AML-193 (cell line): ENCODE measurements at regions not wholly inside any gene's neighbourhood (a gene's known extent, or its start where the extent isn't known, plus 50 kb on each side); places are given as distances from the start of the nearest gene placed in this dataset.
"Not testable (repeated sequence)": the region's sequence is repeated elsewhere in the genome, so short reads cannot be mapped to it uniquely, and the experiment has no call there.

Source experiments
- DNase-seq, 2 experiments: peaks; one replicate each; lab custom pipeline; 2025; lab: John Stamatoyannopoulos, UW

DNA sequence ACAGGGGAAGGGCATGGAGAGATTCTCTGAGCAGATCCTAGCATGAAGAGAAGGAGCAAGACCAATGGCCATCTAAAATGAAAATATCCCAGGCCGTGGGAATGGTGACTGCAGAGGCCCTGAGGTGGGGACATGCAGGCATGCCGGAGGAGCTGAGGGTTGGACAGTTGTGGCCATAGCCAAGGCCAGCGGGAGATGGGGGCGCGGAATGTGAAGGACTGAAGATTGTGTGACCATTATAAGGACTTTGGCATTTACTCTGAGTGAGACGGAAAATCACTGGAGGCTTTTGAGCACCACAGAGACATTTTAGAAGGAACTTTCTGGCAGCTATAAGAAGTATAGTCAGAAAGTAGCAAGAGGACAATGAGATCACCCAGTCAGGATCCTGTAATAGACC lies 341.1 kb downstream of the SFMBT2 start:
- DNase-seq = no peak

DNA sequence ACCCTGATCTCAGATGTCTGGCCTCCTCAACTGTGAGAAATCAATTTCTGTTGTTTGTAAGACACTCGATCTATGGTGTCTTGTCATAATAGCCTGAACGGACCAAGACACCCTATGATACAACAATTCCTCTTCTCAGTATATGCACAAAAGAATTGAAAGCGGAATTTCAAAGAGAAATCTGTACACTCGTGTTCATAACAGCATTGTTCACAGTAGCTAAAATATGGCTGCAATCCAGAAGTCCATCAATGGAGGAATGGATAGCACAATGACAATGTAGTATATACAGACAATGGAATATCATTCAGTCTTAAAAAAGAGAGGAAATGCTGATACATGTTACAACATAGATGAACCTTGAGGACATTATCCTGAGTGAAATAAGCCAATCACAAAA lies 354.6 kb downstream of the SFMBT2 start:
- no peak for DNase-seq

DNA sequence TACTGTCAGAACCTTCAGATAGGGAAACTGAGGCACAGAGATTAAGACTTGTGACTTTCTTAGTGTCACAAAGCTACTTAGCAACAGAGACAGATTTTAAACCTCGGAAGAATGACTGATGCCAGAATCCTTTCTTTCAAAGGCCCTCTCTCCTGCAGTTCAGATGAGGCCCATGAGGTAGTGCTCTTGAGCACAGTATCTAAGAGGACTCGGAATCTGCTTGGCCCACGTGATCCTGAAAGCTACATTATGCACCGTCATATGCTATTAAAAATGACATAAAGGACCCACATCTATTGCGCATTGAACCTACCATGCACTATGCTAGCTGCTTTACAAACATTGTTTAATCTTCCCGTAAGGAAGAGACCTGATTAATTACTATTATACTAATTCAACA lies 355.9 kb downstream of the SFMBT2 start:
- DNase-seq = peak in 1 of 2 experiments; percentile 15

DNA sequence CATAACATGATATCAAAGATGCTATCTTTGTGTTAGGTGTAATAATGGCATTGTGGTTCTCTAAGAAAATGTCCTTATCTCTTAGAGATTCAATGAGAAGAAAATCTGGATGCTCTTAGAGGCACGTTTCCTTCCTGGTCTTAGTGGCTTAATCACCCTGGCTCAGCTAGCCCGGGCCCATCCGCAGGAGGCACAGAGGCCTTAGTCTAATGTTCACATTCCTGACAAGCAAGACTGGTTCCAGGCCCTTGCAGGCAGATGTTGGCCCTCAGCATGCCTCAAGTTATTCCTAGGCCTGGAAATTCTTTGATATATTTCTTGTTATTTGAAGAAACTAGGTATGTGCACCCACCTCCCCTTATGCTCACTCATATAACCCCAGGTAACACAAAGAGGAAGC lies 357.6 kb downstream of the SFMBT2 start:
- no peak for DNase-seq

DNA sequence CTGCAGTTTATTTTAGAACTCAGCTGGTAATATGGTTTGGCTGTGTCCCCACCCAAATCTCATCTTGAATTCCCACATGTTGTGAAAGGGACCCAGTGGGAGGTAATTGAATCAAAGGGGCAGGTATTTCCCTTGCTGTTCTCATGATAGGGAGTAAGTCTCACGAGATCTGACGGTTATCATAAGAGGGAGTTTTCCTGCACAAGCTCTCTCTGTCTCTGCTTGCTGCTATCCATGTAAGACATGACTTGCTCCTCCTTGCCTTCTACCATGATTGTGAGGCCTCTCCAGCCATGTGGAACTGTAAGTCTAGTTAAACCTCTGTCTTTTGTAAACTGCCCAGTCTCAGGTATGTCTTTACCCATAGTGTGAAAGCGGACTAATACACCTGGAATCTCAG lies 360.8 kb downstream of the SFMBT2 start:
- not testable (repeated sequence) for DNase-seq

DNA sequence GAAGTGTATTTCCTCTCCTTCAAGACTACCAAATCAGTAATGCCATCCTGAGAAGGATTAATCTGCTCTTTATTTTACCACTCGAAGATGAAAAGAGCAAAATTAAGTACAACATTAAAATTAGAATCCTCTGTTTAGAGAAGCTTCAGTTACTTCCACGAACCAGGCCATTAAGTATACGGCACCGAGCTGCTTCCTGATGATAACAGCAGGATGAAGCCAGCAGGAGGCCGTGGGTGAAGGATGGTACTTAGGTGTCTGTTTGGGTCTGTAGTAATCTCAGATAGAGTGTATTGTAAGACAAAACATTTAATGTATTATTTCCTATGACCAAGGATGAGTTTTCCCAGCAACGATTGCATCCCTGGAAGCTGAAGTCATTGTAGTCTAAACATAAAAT lies 362.8 kb downstream of the SFMBT2 start:
- DNase-seq = no peak

DNA sequence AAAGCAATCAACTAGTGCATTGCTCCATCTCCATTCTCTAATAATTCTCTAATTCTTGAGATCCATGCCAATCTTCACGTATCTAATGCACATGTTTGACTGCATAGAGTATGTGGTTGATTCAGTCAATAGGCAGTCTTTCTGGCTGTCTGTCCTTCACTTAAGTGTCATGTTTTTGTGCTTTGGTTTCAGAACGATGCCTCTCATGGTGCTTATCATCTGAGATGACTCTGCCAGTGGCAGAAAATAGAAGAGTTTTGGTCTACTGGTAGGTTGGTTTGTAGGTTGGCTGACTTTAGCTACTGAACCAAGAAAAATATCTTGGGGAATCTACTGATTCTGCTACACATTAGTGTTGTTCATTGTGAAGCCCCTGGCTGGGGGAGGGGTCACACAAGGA lies 364.2 kb downstream of the SFMBT2 start:
- no peak for DNase-seq

DNA sequence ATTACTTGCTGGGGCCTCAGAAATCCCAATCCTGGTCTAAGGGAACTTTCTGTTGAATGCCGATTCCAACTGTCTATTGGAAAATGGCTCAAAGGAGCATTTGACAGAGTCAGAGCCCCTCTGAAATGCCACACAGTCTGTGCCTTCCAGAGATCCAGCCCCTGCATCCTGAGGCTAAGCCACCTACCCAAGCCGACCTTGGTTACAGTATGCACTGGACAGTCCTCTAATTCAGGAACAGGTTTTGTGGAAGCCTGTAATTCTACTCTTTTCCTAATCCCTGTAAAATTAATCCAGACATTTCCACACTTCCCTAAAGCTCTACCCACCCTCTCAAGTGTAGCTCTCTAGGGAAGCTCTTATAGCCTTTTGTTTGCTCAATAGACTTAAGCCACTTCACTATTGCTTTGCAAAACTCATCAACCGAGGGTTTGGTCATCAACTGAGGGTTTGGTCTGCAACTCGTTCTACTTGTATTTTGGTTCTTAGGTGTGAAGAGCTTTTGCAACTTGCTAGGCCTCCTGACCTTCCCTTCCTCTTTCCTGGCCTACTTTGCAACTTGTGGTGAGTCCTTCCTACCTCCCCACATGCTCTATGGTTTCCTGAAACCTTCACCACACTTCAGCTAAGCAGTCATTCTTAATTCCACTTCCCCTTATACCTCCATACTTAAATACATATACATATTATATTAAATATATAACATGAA lies 364.8 kb downstream of the SFMBT2 start:
- peak; percentile 100 for DNase-seq

DNA sequence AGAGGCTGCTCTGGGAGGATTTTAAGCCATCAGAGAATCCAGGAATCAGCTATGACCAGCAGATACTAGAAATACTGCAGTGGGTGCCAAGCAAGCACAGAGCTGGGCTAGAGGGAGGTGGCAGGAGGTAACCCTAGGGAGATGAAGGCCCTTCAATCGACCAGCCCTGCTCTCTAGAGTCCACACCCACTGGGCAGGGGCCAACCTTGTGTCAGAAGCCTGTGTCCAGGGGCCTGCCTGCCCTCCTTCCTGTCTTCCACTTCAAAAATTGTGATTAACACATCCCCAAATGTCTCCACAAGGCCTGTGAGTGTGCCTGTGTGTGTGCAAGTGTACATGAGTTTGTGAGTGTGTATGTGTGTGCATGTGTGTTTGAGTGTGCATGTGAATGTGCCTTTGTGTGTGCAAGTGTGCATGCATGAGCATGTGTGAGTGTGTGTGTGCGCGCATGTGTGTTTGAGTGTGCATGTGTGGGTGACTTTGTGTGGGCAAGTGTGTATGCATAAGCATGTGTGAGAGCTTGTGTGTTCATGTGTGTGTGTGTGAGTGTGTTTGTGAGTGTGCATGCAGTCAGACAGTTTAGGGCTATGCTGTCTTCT lies 367.7 kb downstream of the SFMBT2 start:
- DNase-seq = no peak

DNA sequence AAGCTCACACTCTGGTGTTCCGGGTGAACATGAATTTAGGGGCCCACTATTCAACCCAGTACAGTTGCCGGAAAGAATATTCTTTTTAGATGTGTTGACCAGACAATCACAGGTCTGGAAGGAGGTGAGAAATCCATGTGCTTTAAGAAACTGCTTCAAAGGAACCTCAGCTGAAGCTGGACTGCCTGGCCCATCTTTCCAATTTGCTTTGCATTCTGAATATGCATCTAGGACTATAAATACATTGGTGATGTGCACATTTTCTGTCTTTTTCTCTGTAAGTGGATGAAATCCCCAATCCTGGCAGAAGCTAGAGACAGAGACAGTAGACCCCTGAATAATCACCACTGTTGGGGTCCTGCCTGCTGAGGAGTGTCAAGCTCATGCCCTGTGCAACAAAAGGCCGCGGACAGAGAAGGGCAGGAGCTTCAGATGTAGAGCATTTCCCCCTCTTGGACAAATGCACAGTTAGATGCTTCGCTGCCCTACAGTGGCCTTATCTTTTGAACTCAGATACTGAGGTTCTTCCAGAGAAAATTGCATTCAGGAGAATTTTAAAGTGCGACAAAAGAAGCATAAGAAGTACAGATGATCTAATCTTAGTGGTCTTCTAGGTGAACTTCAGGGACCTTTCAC lies 368.3 kb downstream of the SFMBT2 start:
- DNase-seq = no peak

DNA sequence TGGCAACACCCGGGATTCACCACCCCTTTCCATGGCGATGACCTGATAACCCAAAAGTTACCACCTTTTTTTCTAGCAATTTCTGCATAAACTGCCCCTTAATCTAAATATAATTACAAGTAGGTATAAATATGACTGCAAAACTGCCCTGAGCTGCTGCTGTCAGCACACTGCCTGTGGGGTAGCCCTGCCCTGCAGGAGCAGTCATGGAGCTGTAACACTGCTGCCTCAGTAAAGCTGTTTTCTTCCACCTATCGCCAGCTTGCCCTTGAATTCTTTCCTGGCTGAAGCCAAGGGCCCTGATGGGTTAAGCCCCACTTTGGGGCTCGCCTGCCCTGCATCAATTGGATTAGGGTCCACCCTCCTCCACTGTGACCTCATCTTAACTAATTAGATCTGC lies 368.8 kb downstream of the SFMBT2 start:
- DNase-seq = no peak

DNA sequence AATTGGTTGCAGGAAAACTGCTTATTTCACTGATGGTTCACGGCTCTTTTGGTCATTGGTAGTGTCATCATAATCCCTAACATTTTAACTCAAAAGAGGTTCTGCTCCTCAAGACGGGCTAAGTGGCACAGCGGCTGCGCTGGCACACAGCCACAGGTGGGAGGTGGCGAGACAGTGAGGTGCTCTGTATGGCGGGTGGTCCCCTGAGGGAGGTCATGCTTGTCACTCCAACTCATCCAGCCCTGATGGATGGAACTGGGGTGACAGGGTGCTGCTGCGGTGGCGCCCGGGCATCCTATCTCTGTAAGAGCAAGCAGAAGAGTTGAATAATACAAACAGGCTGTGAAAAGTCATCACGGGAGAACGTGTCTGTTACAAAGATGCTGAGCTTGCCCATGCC lies 370.2 kb downstream of the SFMBT2 start:
- DNase-seq = no peak

DNA sequence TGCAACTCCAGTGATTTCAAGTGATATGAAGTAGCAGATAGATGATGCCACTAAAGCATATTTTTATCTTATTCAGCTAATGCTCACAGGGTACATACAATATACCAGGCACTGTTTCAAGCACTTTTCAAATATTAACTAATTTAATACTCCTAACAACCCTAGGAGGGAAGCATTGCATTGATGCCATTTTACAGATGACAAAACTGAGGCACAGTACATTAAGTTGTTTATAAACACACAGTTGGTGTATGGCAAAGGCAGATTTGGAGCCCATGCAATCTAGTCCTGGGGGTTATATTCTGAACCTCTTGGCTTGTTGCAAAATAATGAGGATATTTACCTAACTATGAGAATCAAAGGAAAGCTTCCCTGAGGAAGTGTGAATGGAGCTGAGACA lies 371.0 kb downstream of the SFMBT2 start:
- no peak for DNase-seq

DNA sequence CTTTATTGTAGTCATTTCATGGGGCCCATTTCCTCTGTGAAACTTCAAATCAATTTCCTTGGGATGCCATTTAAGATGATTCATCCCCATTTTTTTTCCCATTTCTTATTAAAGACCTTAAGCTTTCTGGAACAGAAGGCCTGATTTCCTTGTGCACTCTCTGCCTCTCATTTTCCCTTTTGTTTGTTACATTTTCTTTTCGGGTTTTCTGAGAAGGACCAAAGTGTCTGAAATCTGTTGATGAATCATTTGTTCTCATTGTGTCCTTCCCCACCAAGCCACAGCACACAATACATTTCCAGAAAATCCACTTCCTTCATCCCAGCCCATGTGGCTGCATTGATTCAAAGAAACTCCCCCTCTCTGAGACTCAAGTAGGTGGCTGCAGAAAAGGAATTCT lies 372.4 kb downstream of the SFMBT2 start:
- DNase-seq = no peak

DNA sequence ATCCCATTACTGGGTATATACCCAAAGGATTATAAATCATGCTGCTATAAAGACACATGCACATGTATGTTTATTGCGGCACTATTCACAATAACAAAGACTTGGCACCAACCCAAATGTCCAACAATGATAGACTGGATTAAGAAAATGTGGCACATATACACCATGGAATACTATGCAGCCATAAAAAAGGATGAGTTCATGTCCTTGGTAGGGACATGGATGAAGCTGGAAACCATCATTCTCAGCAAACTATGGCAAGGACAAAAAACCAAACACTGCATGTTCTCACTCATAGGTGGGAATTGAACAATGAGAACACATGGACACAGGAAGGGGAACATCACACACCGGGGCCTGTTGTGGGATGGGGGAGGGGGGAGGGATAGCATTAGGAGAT lies 373.4 kb downstream of the SFMBT2 start:
- not testable (repeated sequence) for DNase-seq

DNA sequence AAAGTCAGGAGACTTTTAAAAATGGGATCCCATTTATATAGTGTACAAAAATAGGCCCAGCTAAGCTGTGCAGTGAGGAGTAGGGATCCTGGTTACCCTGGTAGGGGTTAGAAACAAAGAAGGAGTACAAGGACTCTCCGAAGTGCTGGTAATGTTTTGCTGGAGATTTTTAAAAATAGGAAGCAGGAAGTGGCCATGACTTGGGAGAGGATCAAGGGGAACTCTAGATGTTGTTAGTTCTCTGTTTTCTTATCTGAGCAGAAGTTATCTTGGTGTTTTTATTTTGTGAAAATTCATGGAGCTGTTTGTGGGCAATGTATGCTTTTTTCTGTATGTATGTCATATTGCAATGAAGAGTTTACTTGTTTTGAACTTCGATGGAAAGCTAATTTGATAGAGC lies 373.9 kb downstream of the SFMBT2 start:
- no peak for DNase-seq

DNA sequence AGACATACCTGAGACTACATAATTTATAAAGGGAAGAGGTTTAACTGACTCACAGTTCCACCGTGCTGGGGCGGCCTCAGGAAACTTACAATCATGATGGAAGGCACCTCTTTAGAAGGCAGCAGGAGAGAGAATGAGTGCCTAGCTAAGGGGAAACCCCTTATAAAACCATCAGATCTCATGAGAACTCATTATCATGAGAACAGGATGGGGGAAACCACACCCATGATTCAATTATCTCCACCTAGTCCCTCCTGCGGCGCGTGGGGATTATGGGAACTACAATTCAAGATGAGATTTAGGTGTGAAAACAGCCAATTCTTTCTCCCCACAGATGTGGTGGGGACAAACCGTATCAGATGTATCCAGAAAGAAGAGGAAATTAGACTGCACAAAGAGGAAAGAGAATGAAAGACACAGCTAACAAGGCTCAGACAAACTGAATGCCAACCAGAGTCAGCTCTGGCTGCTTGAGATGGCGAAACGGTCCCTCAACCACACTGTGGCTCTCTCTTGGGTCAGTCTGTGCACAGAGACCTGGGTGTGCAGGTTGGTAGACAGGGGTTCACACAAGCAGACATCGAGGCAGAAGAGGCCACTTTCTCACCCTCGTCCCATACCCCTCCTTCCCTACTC lies 375.6 kb downstream of the SFMBT2 start:
- peak in 1 of 2 experiments; percentile 11 for DNase-seq

DNA sequence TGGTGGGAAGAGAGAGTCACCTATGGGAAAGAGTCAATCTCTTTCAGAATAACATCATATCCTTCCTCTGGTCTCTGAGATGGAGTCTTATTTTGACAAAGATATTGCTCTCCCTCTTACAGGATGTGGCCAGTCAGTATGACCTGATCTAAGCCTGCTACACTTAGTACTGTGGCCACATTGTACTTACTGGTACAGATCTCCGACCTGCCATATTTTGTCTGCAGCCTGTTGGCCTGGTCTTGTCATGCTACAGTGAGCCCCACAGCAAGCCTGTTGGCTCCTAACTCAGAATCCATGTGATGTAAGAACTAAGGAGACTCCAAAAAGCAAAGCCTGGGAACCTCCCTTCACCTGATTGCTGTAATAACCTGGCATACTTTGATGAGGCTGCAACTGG lies 377.8 kb downstream of the SFMBT2 start:
- no peak for DNase-seq

DNA sequence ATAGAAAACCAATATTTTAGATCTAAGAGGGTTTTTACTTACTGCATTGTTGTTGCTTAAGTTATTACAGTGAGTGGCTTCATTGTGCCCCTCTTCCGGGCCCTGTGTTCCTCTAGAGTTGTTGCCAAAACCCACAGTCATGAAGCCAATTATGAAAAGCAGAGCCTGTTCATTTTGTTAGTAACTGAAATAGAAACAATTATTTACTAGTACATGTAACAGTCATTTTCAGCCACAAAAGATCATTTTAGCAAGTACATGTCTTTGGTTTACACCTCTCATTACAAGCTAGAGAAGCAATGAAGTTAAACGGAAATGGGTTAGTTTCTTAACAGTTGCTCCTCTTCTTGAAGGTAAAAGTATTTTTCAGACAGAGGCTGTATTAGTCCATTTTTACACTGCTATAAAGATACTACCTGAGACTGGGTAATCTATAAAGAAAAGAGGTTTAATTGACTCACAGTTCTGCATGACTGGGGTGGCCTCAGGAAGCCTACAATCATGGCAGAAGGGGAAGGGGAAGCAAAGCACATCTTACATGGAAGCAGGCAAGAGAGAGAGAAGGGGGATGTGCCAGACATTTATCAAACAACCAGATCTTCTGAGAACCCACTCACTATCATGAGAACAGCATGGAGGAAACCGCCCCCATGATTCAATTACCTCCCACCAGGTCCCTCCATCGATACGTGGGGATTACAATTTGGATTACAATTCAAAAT lies 380.5 kb downstream of the SFMBT2 start:
- DNase-seq = no peak

DNA sequence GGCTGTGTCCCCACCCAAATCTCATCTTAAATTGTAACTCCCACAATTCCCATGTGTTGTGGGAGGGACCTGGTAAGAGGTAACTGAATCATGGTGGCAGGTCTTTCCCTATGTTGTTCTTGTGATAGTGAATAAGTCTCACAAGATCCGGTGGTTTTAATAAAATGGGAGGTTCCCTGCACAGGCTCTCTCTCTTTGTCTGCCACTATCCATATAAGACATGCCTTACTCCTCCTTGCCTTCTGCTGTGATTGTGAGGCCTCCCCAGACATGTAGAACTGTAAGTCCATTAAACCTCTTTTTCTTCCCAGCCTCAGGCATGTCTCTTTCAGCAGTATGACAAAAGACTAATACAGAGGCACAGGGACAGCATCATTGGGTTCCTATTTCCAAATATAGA lies 381.2 kb downstream of the SFMBT2 start:
- DNase-seq = no peak

DNA sequence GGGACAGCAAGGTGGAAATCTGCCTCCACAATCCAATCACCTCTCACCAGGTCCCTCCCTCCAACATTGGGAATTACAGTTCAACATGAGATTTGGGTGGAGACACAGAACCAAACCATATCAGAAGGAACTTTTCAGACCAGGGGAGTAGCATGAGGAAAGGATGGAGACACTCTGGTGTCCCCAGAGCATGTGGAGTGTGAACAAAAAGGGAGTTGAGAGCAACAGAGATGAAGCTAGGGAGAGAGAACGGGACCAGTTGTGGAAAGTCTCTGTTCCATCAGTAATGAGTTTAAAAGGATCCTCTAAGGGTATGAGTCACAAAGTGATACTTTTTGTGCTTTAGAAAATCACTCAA lies 382.0 kb downstream of the SFMBT2 start:
- no peak for DNase-seq
